Right lobe of liver (tissue), 6 donors: ENCODE measurements at regions not wholly inside any gene's neighbourhood (a gene's known extent, or its start where the extent isn't known, plus 50 kb on each side); places are given as distances from the start of the nearest gene placed in this dataset.
A peak's percentile ranks its signal among the peaks of the same experiment; 100 is the strongest.

Experiments used
- ATAC-seq, 4 donors: fragments of 200-7000 bp; cut with Tn5 transposase; one replicate each; pipeline ENCODE4 v1.9.1; 2020; ENCODE audit warnings: mild to moderate bottlenecking in 4 of 4, moderate library complexity in 4 of 4
- DNase-seq, 3 donors: peaks; one replicate each; pipeline ENCODE4 v3.0.0-alpha.2; 2020
- H3K27ac ChIP-seq, 3 donors: fragments of 200-600 bp; one replicate each; pipeline ENCODE4 v1.8.0; 2022
- H3K27me3 ChIP-seq, 2 donors: fragments of 200-600 bp; one replicate each; pipeline ENCODE4 v1.8.0; 2022
- H3K36me3 ChIP-seq, 4 donors: fragments of 200-600 bp; sonication (generic) in 1 of 4; one replicate each; pipeline versions ENCODE4 v1.5.1 to v1.8.0; 2017 to 2022; ENCODE audit warnings: control low read depth in 1 of 4
- H3K4me1 ChIP-seq, 4 donors: fragments of 200-600 bp; sonication (generic) in 1 of 4; one replicate each; pipeline versions ENCODE4 v1.5.1 to v1.8.0; 2017 to 2022; ENCODE audit warnings: control low read depth in 1 of 4
- H3K4me3 ChIP-seq, 3 donors: fragments of 200-600 bp; one replicate each; pipeline ENCODE4 v1.8.0; 2022
- H3K9me3 ChIP-seq, 4 donors: fragments of 200-600 bp; sonication (generic) in 1 of 4; one replicate each; pipeline versions ENCODE4 v1.5.1 to v1.8.0; 2017 to 2022; ENCODE audit warnings: control low read depth in 1 of 4
- POLR2A ChIP-seq: fragments of 450-650 bp; IDR thresholded peaks from one replicate; pipeline ENCODE4 v1.6.1; 2017; ENCODE audit warnings: antibody characterized with exemption, mild to moderate bottlenecking
- whole genome bisulfite sequencing: methylation state at CpG from one replicate; pipeline ENCODE4 v1.1.6; 2018; ENCODE audit warnings: low coverage, low lambda C conversion rate; ENCODE audit not compliant: insufficient coverage; ENCODE audit errors: missing lambda C conversion rate; 5-methylcytosine and 5-hydroxymethylcytosine counted together
- intact Hi-C, 2 donors: fragments of 100-400 bp; cut with DNase I; formaldehyde crosslinking; loops; one replicate each; pipeline versions ENCODE4 v1.11.2 to v1.14.1; 2022
- TF ChIP-seq, protein P1 (sequence below), 4 donors: fragments of 200-600 bp in 3 of 4; fragments of 450-650 bp in 1 of 4; IDR thresholded peaks; one replicate each; pipeline versions ENCODE4 v1.5.1 to v1.8.0; 2016 to 2022; ENCODE audit warnings: antibody characterized with exemption in 4 of 4, mild to moderate bottlenecking in 2 of 4
- donor health status: DM: no; HTN: yes; CAD: no.
- donor health status: DM: no; HTN: no; CAD: no.
- donor health status: DM: no; HTN: no; CAD: no.
- donor health status: DM: no; HTN: yes; CAD: no.
- donor health status: DM: no; HTN: yes; CAD: no.

GRCh38 chrY:8489880-8490630, 847.2 kb upstream of the TSPY4 start:
- Histone ChIP-seq H3K27ac (no peak overlapping the region), H3K36me3 (no peaks in the 10 kb centered on the region), H3K4me3 (no peak overlapping the region), H3K4me1 (no peaks in the 10 kb centered on the region), H3K9me3 (no peaks in the 10 kb centered on the region), H3K27me3 (no peaks in the 10 kb centered on the region)
- ATAC-seq: no peak
- DNase-seq: no peak
- intact Hi-C loops: no loop called here
- TF ChIP-seq, protein P1, sequence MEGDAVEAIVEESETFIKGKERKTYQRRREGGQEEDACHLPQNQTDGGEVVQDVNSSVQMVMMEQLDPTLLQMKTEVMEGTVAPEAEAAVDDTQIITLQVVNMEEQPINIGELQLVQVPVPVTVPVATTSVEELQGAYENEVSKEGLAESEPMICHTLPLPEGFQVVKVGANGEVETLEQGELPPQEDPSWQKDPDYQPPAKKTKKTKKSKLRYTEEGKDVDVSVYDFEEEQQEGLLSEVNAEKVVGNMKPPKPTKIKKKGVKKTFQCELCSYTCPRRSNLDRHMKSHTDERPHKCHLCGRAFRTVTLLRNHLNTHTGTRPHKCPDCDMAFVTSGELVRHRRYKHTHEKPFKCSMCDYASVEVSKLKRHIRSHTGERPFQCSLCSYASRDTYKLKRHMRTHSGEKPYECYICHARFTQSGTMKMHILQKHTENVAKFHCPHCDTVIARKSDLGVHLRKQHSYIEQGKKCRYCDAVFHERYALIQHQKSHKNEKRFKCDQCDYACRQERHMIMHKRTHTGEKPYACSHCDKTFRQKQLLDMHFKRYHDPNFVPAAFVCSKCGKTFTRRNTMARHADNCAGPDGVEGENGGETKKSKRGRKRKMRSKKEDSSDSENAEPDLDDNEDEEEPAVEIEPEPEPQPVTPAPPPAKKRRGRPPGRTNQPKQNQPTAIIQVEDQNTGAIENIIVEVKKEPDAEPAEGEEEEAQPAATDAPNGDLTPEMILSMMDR (IDR thresholded peaks at IDR 0.05): no peak
- no peak for TF ChIP-seq POLR2A
- no CpG with 5 or more reads among the region's 4 CpGs for WGBS

DNA sequence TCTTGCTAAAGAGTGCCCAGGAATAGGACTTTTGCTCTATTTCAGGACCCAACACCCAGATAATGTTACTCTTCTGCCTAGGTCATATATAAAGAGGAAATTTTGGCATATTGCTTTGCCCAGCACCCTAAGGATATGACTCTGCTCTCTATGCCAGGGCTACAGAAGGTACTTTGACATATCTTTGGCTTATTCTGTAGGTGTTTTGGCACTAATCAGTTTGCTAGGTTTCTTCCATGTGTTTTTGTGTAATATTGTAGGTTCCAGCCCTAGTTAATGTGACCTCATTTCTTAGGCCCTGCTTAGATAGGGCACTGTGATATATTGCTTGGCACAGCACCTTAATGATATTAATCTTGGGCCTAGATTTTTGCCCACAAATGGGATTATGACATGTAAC, 842.9 kb upstream of the TSPY4 start:
- TF ChIP-seq, protein P1 (IDR thresholded peaks at IDR 0.05): no peak
- TF ChIP-seq POLR2A: no peak
- DNase-seq (no peak), ATAC-seq (no peak)
- Histone ChIP-seq H3K9me3 (no peaks in the 10 kb centered on the region), H3K27ac (no peak overlapping the region), H3K27me3 (no peaks in the 10 kb centered on the region), H3K4me3 (no peak overlapping the region), H3K36me3 (no peaks in the 10 kb centered on the region), H3K4me1 (no peaks in the 10 kb centered on the region)
- intact Hi-C loops: no loop called here

- Histone ChIP-seq H3K9me3 (no peaks in the 10 kb centered on the region), H3K27ac (no peak overlapping the region), H3K36me3 (no peaks in the 10 kb centered on the region), H3K4me3 (no peak overlapping the region), H3K4me1 (no peaks in the 10 kb centered on the region), H3K27me3 (no peaks in the 10 kb centered on the region)
- intact Hi-C loops: no loop called here
- no CpG with 5 or more reads among the region's 2 CpGs for WGBS
- no peak for TF ChIP-seq POLR2A
- TF ChIP-seq, protein P1 (IDR thresholded peaks at IDR 0.05): no peak
- ATAC-seq: no peak
- DNase-seq: no peak
These were observed 842.0 kb upstream of the TSPY4 start for GRCh38 chrY:8495243-8495642.

GRCh38 chrY:8500888-8501287, 836.4 kb upstream of the TSPY4 start:
- intact Hi-C loops: no loop called here
- H3K36me3 ChIP-seq: no peaks in the 10 kb centered on the region
- H3K9me3 ChIP-seq: no peaks in the 10 kb centered on the region
- H3K27ac ChIP-seq: no peak overlapping the region
- no peak for ATAC-seq
- no peak for DNase-seq
- no peaks in the 10 kb centered on the region for H3K4me1 ChIP-seq
- WGBS: no CpG with 5 or more reads among the region's 3 CpGs
- TF ChIP-seq, protein P1 (IDR thresholded peaks at IDR 0.05): no peak
- no peak for TF ChIP-seq POLR2A
- H3K27me3 ChIP-seq: no peaks in the 10 kb centered on the region
- H3K4me3 ChIP-seq: no peak overlapping the region

- ATAC-seq (peak in 1 of 4 donors; percentile 84), DNase-seq (peak in 1 of 3 donors; percentile 72)
- H3K9me3 ChIP-seq: no peaks in the 10 kb centered on the region
- TF ChIP-seq, protein P1 (IDR thresholded peaks at IDR 0.05): no peak
- TF ChIP-seq POLR2A: no peak
- no CpG with 5 or more reads among the region's 1 CpG for WGBS
- no peak overlapping the region for H3K27ac ChIP-seq
- no peaks in the 10 kb centered on the region for H3K27me3 ChIP-seq
- H3K36me3 ChIP-seq: no peaks in the 10 kb centered on the region
- intact Hi-C loops: no loop called here
- H3K4me3 ChIP-seq: no peak overlapping the region
- H3K4me1 ChIP-seq: no peaks in the 10 kb centered on the region
These were observed 803.8 kb upstream of the TSPY4 start for GRCh38 chrY:8533468-8533867.
